Gastrocnemius medialis (tissue), 4 donors: ENCODE measurements at regions not wholly inside any gene's neighbourhood (a gene's known extent, or its start where the extent isn't known, plus 50 kb on each side); places are given as distances from the start of the nearest gene placed in this dataset.

Experiments
- ATAC-seq, 2 donors: fragments of 150-250 bp; one replicate each; pipeline ENCODE4 v1.9.1; 2016
- DNase-seq, 2 donors: peaks; one replicate each; pipeline ENCODE4 v3.0.0-alpha.2; 2019
- H3K27ac ChIP-seq, 4 donors: fragments of 200-600 bp; sonication (generic); 1 replicate in 1 of 4; 2 replicates in 3 of 4; pipeline ENCODE4 v1.5.1; 2016 to 2018; ENCODE audit warnings: mild to moderate bottlenecking in 2 of 4, moderate library complexity in 1 of 4
- H3K27me3 ChIP-seq, 3 donors: fragments of 200-600 bp; sonication (generic) in 2 of 3; 1 replicate in 1 of 3; 2 replicates in 2 of 3; pipeline versions ENCODE4 v1.5.1 to v1.6.0; 2016 to 2019; ENCODE audit warnings: mild to moderate bottlenecking in 1 of 3, moderate library complexity in 1 of 3
- H3K36me3 ChIP-seq, 2 donors: fragments of 200-600 bp; sonication (generic) in 1 of 2; one replicate each; pipeline ENCODE4 v1.5.1; 2017 to 2018
- H3K4me1 ChIP-seq, 2 donors: fragments of 200-600 bp; sonication (generic) in 1 of 2; one replicate each; pipeline ENCODE4 v1.5.1; 2016 to 2017; ENCODE audit warnings: mild to moderate bottlenecking in 2 of 2
- H3K4me3 ChIP-seq, 4 donors: fragments of 200-600 bp; sonication (generic) in 3 of 4; 1 replicate in 1 of 4; 2 replicates in 3 of 4; pipeline ENCODE4 v1.5.1; 2016 to 2019; ENCODE audit warnings: mild to moderate bottlenecking in 2 of 4
- H3K9me3 ChIP-seq, 3 donors: fragments of 200-600 bp; sonication (generic) in 2 of 3; 1 replicate in 1 of 3; 2 replicates in 2 of 3; pipeline ENCODE4 v1.5.1; 2016 to 2019
- CTCF ChIP-seq, 5 experiments: fragments of 450-650 bp in 3 of 5; fragments of 200-600 bp in 2 of 5; sonication (generic) in 2 of 5; IDR thresholded peaks in 4 of 5; conservative IDR thresholded peaks in 1 of 5; 1 replicate in 4 of 5; 2 replicates in 1 of 5; pipeline ENCODE4 v1.5.1; 2016 to 2019; ENCODE audit warnings: antibody characterized with exemption in 5 of 5, mild to moderate bottlenecking in 3 of 5, moderate library complexity in 3 of 5
- POLR2A ChIP-seq, 2 donors: fragments of 450-650 bp; IDR thresholded peaks; one replicate each; pipeline ENCODE4 v1.6.1; 2017; ENCODE audit warnings: antibody characterized with exemption in 2 of 2, mild to moderate bottlenecking in 2 of 2, moderate library complexity in 2 of 2
- in situ Hi-C, 4 donors: fragments of 200-750 bp; cut with MboI; loops; one replicate each; pipeline versions ENCODE4 v1.15.0 to v1.8.0; 2017; ENCODE audit warnings: low sequenced_read_pairs in 4 of 4
- intact Hi-C: fragments of 100-400 bp; cut with DNase I; formaldehyde crosslinking; loops from one replicate; pipeline ENCODE4 v1.15.1; 2023; ENCODE audit warnings: low total_unique reads

GRCh38 chr4:176383273-176384077, 63.7 kb downstream of the SPCS3 start:
- H3K27me3 ChIP-seq, result no peaks in the 10 kb centered on the region
- ATAC-seq, result no peak
- H3K9me3 ChIP-seq, result no peaks in the 10 kb centered on the region
- TF ChIP-seq CTCF (IDR thresholded peaks at IDR 0.05 in 4 of 5, conservative IDR thresholded peaks at IDR 0.05 in 1 of 5) (no peak), POLR2A (IDR thresholded peaks at IDR 0.05) (no peak)
- intact Hi-C loops, result no loop called here
- no peaks in the 10 kb centered on the region for H3K36me3 ChIP-seq
- no peak for DNase-seq
- H3K27ac ChIP-seq, result no peak overlapping the region
- in situ Hi-C loops, result loop anchor here in 1 of 4 donors (25.0 kb wide), 1 partner anchor 654 kb away; no protein-coding TSS in a partner anchor
- H3K4me3 ChIP-seq, result no peak overlapping the region
- no peaks in the 10 kb centered on the region for H3K4me1 ChIP-seq

GRCh38 chr4:176385601-176386000, 65.8 kb downstream of the SPCS3 start:
- Histone ChIP-seq H3K4me1 (no peaks in the 10 kb centered on the region), H3K9me3 (no peaks in the 10 kb centered on the region), H3K27ac (no peak overlapping the region), H3K27me3 (no peaks in the 10 kb centered on the region), H3K4me3 (no peak overlapping the region), H3K36me3 (no peaks in the 10 kb centered on the region)
- in situ Hi-C loops (loop anchor here in 1 of 4 donors (25.0 kb wide), 1 partner anchor 652 kb away; no protein-coding TSS in a partner anchor), intact Hi-C loops (no loop called here)
- DNase-seq, result no peak
- TF ChIP-seq POLR2A (IDR thresholded peaks at IDR 0.05) (no peak), CTCF (IDR thresholded peaks at IDR 0.05 in 4 of 5, conservative IDR thresholded peaks at IDR 0.05 in 1 of 5) (no peak)
- ATAC-seq, result no peak

- Histone ChIP-seq H3K4me3 (no peak overlapping the region), H3K27me3 (no peaks in the 10 kb centered on the region), H3K36me3 (no peaks in the 10 kb centered on the region), H3K4me1 (no peaks in the 10 kb centered on the region), H3K27ac (no peak overlapping the region), H3K9me3 (no peaks in the 10 kb centered on the region)
- in situ Hi-C loops (loop anchor here in 1 of 4 donors (25.0 kb wide), 1 partner anchor 650 kb away; no protein-coding TSS in a partner anchor), intact Hi-C loops (no loop called here)
- TF ChIP-seq CTCF (IDR thresholded peaks at IDR 0.05 in 4 of 5, conservative IDR thresholded peaks at IDR 0.05 in 1 of 5) (no peak), POLR2A (IDR thresholded peaks at IDR 0.05) (no peak)
- DNase-seq (no peak), ATAC-seq (no peak)
Observed at GRCh38 chr4:176387571-176387970, 67.8 kb downstream of the SPCS3 start.

GRCh38 chr4:176393306-176394013, 73.7 kb downstream of the SPCS3 start:
- TF ChIP-seq POLR2A (IDR thresholded peaks at IDR 0.05) (no peak), CTCF (IDR thresholded peaks at IDR 0.05 in 4 of 5, conservative IDR thresholded peaks at IDR 0.05 in 1 of 5) (no peak)
- in situ Hi-C loops, result loop anchor here in 1 of 4 donors (25.0 kb wide), 1 partner anchor 644 kb away; no protein-coding TSS in a partner anchor

More at GRCh38 chr4:176393306-176394013, 73.7 kb downstream of the SPCS3 start:
- Histone ChIP-seq H3K27ac (no peak overlapping the region), H3K4me1 (no peaks in the 10 kb centered on the region), H3K4me3 (no peak overlapping the region), H3K27me3 (no peaks in the 10 kb centered on the region), H3K9me3 (no peaks in the 10 kb centered on the region), H3K36me3 (no peaks in the 10 kb centered on the region)
- ATAC-seq (no peak), DNase-seq (no peak)
- intact Hi-C loops, result no loop called here
